ENCODE measurements at regions not wholly inside any gene's neighbourhood (a gene's known extent, or its start where the extent isn't known, plus 50 kb on each side); places are given as distances from the start of the nearest gene placed in this dataset.

- 90 to 97% (median 92%) methylated on average over 4 of the region's 4 CpGs for WGBS, 5 donors
- intact Hi-C loops (cut with DNase I; ENCODE audit: low total_unique reads): no loop called here
- H3K27me3 ChIP-seq (replicated peaks in 1 of 7): peaks cover 5 to 87% (median 44%) of the 10 kb centered on the region in 7 donors
Observed at GRCh38 chr5:154607746-154608145, 129.7 kb upstream of the HAND1 start.

GRCh38 chr5:154606246-154606645 is 128.2 kb upstream of the HAND1 start:
- H3K27me3 ChIP-seq (replicated peaks in 1 of 7): peaks cover 5 to 87% (median 29%) of the 10 kb centered on the region in 7 donors

More at GRCh38 chr5:154607746-154608145, 129.7 kb upstream of the HAND1 start:
- TF ChIP-seq POLR2AphosphoS5 (IDR thresholded peaks at IDR 0.05) (no peak), POLR2A (IDR thresholded peaks at IDR 0.05) (no peak)
- TF ChIP-seq, protein P1, sequence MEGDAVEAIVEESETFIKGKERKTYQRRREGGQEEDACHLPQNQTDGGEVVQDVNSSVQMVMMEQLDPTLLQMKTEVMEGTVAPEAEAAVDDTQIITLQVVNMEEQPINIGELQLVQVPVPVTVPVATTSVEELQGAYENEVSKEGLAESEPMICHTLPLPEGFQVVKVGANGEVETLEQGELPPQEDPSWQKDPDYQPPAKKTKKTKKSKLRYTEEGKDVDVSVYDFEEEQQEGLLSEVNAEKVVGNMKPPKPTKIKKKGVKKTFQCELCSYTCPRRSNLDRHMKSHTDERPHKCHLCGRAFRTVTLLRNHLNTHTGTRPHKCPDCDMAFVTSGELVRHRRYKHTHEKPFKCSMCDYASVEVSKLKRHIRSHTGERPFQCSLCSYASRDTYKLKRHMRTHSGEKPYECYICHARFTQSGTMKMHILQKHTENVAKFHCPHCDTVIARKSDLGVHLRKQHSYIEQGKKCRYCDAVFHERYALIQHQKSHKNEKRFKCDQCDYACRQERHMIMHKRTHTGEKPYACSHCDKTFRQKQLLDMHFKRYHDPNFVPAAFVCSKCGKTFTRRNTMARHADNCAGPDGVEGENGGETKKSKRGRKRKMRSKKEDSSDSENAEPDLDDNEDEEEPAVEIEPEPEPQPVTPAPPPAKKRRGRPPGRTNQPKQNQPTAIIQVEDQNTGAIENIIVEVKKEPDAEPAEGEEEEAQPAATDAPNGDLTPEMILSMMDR (IDR thresholded peaks at IDR 0.05 in 8 of 11, conservative IDR thresholded peaks at IDR 0.05 in 3 of 11): no peak
- DNase-seq: no peak
- H3K4me1 ChIP-seq: peaks cover 12 to 21% (median 15%) of the 10 kb centered on the region in 6 donors
- H3K36me3 ChIP-seq: no peaks in the 10 kb centered on the region
- no peak overlapping the region for H3K27ac ChIP-seq
- no peak overlapping the region for H3K4me3 ChIP-seq
- no peaks in the 10 kb centered on the region for H3K9me3 ChIP-seq

GRCh38 chr5:154603953-154604679 is 126.1 kb upstream of the HAND1 start:
- DNase-seq: no peak
- Histone ChIP-seq H3K36me3 (no peaks in the 10 kb centered on the region), H3K4me3 (no peak overlapping the region), H3K4me1 (peaks cover 0 to 4% (median 0%) of the 10 kb centered on the region in 6 donors), H3K27ac (no peak overlapping the region), H3K9me3 (no peaks in the 10 kb centered on the region), H3K27me3 (replicated peaks in 1 of 7) (peaks cover 3 to 84% (median 10%) of the 10 kb centered on the region in 7 donors)
- WGBS, 5 donors: 9 to 20% (median 10%) methylated on average over 20 of the region's 20 CpGs
- intact Hi-C loops (cut with DNase I; ENCODE audit: low total_unique reads): no loop called here
- TF ChIP-seq, protein P1 (IDR thresholded peaks at IDR 0.05 in 8 of 11, conservative IDR thresholded peaks at IDR 0.05 in 3 of 11): no peak
- no peak for TF ChIP-seq POLR2A (IDR thresholded peaks at IDR 0.05)
- TF ChIP-seq POLR2AphosphoS5 (IDR thresholded peaks at IDR 0.05): no peak

More at GRCh38 chr5:154606246-154606645, 128.2 kb upstream of the HAND1 start:
- TF ChIP-seq POLR2AphosphoS5 (IDR thresholded peaks at IDR 0.05): no peak
- no peak for TF ChIP-seq POLR2A (IDR thresholded peaks at IDR 0.05)
- TF ChIP-seq, protein P1 (IDR thresholded peaks at IDR 0.05 in 8 of 11, conservative IDR thresholded peaks at IDR 0.05 in 3 of 11): no peak
- Histone ChIP-seq H3K4me3 (no peak overlapping the region), H3K9me3 (no peaks in the 10 kb centered on the region), H3K36me3 (no peaks in the 10 kb centered on the region), H3K27ac (no peak overlapping the region), H3K4me1 (peaks cover 9 to 16% (median 12%) of the 10 kb centered on the region in 6 donors)
- WGBS, 5 donors: 64 to 74% (median 71%) methylated on average over 4 of the region's 4 CpGs
- no peak for DNase-seq
- intact Hi-C loops (cut with DNase I; ENCODE audit: low total_unique reads): no loop called here

DNA sequence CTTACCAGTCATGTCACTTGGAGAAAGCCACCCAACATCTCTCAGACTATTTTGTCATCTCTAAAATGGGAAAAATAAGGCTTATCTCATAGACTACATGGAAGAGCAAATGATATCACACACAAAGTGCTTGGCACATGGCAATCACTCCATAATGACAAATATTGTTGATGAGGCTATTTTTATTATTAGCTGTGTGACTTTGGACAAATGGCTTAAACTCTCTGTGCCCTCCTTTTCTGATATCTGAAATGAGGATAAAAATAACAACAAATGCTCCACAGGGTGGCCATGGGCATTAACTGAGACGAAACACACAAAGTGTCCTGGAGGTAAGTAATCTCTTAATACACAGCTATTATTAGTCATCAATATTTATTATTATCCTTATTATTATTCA is 125.5 kb upstream of the HAND1 start:
- TF ChIP-seq, protein P1 (IDR thresholded peaks at IDR 0.05 in 8 of 11, conservative IDR thresholded peaks at IDR 0.05 in 3 of 11): no peak
- no peak for TF ChIP-seq POLR2AphosphoS5 (IDR thresholded peaks at IDR 0.05)
- no peak for TF ChIP-seq POLR2A (IDR thresholded peaks at IDR 0.05)
- intact Hi-C loops (cut with DNase I; ENCODE audit: low total_unique reads): no loop called here
- Histone ChIP-seq H3K27me3 (replicated peaks in 1 of 7) (peaks cover 2 to 84% (median 10%) of the 10 kb centered on the region in 7 donors), H3K4me3 (no peak overlapping the region), H3K4me1 (peaks cover 0 to 4% (median 0%) of the 10 kb centered on the region in 6 donors), H3K36me3 (no peaks in the 10 kb centered on the region), H3K27ac (no peak overlapping the region), H3K9me3 (no peaks in the 10 kb centered on the region)
- WGBS, 5 donors: 67 to 90% (median 72%) methylated on average over 1 of the region's 1 CpG
- no peak for DNase-seq

Data from spleen (tissue), 11 donors.